GM12878 (cell line): ENCODE measurements at regions not wholly inside any gene's neighbourhood (a gene's known extent, or its start where the extent isn't known, plus 50 kb on each side); places are given as distances from the start of the nearest gene placed in this dataset.

Source experiments
- ATAC-seq: fragments of 200-7000 bp; cut with Tn5 transposase; 3 replicates; pipeline ENCODE4 v1.9.1; 2020; ENCODE audit warnings: mild to moderate bottlenecking, moderate library complexity
- BruUV-seq: library from RNA; stranded (reverse); fragments of 400-500 nt; replicated peaks from 2 replicates; lab custom pipeline; 2021; lab: Mats Ljungman, UMichigan
- CTCF ChIA-PET: fragments of 300-600 bp; sonication (Branson Sonifier 250); formaldehyde crosslinking; extraction: SDS; loops from one replicate; lab custom pipeline; 2021; ENCODE audit warnings: inconsistent platforms; lab: Yijun Ruan, JAX
- POLR2A ChIA-PET: fragments of 350-600 bp; formaldehyde crosslinking; extraction: SDS; loops from one replicate; lab custom pipeline; 2021; ENCODE audit warnings: inconsistent platforms; lab: Charles Lee
- RAD21 ChIA-PET: fragments of 300-600 bp; sonication (Branson Sonifier 250); formaldehyde crosslinking; loops from one replicate; lab custom pipeline; 2023; ENCODE audit warnings: antibody characterized with exemption; ENCODE audit not compliant: unreplicated experiment; lab: Charles Lee
- SMC1A ChIA-PET: fragments of 300-600 bp; sonication (Branson Sonifier 250); formaldehyde crosslinking; loops from one replicate; lab custom pipeline; 2023; ENCODE audit not compliant: unreplicated experiment, uncharacterized antibody; lab: Charles Lee
- DNase-seq: peaks from one replicate; pipeline ENCODE4 v3.0.0-alpha.2; 2011; ENCODE audit warnings: low read depth, low spot score
- FAIRE-seq: peaks from 3 replicates; lab custom pipeline; 2011; peaks lifted over from hg19 to GRCh38; lab: Jason Lieb, UNC
- H2AFZ ChIP-seq: 2 replicates; pipeline ENCODE4 v1.6.0; 2011; ENCODE audit warnings: low read depth, low read length, control low read depth; ENCODE audit not compliant: control insufficient read depth
- H3K27ac ChIP-seq: 2 replicates; pipeline ENCODE4 v1.5.1; 2011; ENCODE audit warnings: control low read depth; ENCODE audit not compliant: control insufficient read depth, insufficient read depth
- H3K27me3 ChIP-seq, 2 experiments: replicated peaks in 1 of 2; 2 replicates each; pipeline versions ENCODE4 v1.6.0 to v1.6.1; 2011; ENCODE audit warnings: low read length in 1 of 2; ENCODE audit not compliant: control insufficient read depth in 2 of 2, insufficient read depth in 2 of 2
- H3K36me3 ChIP-seq, 2 experiments: 2 replicates each; pipeline ENCODE4 v1.5.1; 2011; ENCODE audit warnings: low read length in 1 of 2; ENCODE audit not compliant: control insufficient read depth in 2 of 2, insufficient read depth in 2 of 2
- H3K4me1 ChIP-seq: 2 replicates; pipeline ENCODE4 v1.6.1; 2011; ENCODE audit warnings: mild to moderate bottlenecking, low read length, moderate library complexity, mixed read lengths; ENCODE audit not compliant: control insufficient read depth, insufficient read depth
- H3K4me2 ChIP-seq: 2 replicates; pipeline ENCODE4 v1.6.0; 2011; ENCODE audit warnings: control low read depth; ENCODE audit not compliant: control insufficient read depth, insufficient read depth
- H3K4me3 ChIP-seq: fragments of 200-600 bp; sonication (generic); 2 replicates; pipeline ENCODE4 v1.5.1; 2016
- H3K79me2 ChIP-seq: 2 replicates; pipeline ENCODE4 v1.6.0; 2011; ENCODE audit warnings: low read length; ENCODE audit not compliant: control insufficient read depth, insufficient read depth
- H3K9ac ChIP-seq: 2 replicates; pipeline ENCODE4 v1.8.0; 2011; ENCODE audit warnings: low read length, control low read depth, mixed read lengths; ENCODE audit not compliant: control insufficient read depth, insufficient read depth
- H3K9me3 ChIP-seq: replicated peaks from 3 replicates; pipeline ENCODE4 v1.5.1; 2011; ENCODE audit warnings: mild to moderate bottlenecking, low read length; ENCODE audit not compliant: control insufficient read depth, insufficient read depth
- H4K20me1 ChIP-seq: 2 replicates; pipeline ENCODE4 v1.6.0; 2011; ENCODE audit not compliant: control insufficient read depth, insufficient read depth
- BCLAF1 ChIP-seq: fragments of 450-650 bp; IDR thresholded peaks from 2 replicates; pipeline ENCODE4 v1.6.1; 2017; ENCODE audit warnings: antibody characterized with exemption, mild to moderate bottlenecking, moderate library complexity
- CHD2 ChIP-seq: IDR thresholded peaks from 2 replicates; pipeline ENCODE4 v1.6.1; 2011; ENCODE audit warnings: low read depth, low read length, improper control_type of control experiment, borderline replicate concordance
- KLF5 ChIP-seq: fragments of 450-650 bp; IDR thresholded peaks from 2 replicates; pipeline ENCODE4 v1.6.1; 2014; ENCODE audit warnings: mild to moderate bottlenecking; ENCODE audit not compliant: partially characterized antibody
- MEF2A ChIP-seq: IDR thresholded peaks from 2 replicates; pipeline ENCODE4 v1.6.1; 2011; ENCODE audit warnings: low read depth, mild to moderate bottlenecking, low read length, moderate library complexity; ENCODE audit not compliant: insufficient read depth
- MLLT1 ChIP-seq: fragments of 450-650 bp; IDR thresholded peaks from 2 replicates; pipeline ENCODE4 v1.6.1; 2016; ENCODE audit warnings: mild to moderate bottlenecking
- MTA3 ChIP-seq: IDR thresholded peaks from 2 replicates; pipeline ENCODE4 v1.6.1; 2012; ENCODE audit warnings: low read length, inconsistent platforms, borderline replicate concordance
- NKRF ChIP-seq: fragments of 450-650 bp; conservative IDR thresholded peaks from 2 replicates; pipeline ENCODE4 v1.6.1; 2017; ENCODE audit warnings: mild to moderate bottlenecking, moderate library complexity
- NR2C1 ChIP-seq: fragments of 450-650 bp; IDR thresholded peaks from 2 replicates; pipeline ENCODE4 v1.6.1; 2017; ENCODE audit warnings: antibody characterized with exemption, mild to moderate bottlenecking, moderate library complexity
- NRF1 ChIP-seq: conservative IDR thresholded peaks from 2 replicates; pipeline ENCODE4 v1.6.1; 2011; ENCODE audit warnings: mild to moderate bottlenecking, low read depth, low read length, improper control_type of control experiment
- SP1 ChIP-seq: IDR thresholded peaks from one replicate; pipeline ENCODE4 v1.6.1; 2011; ENCODE audit warnings: low read depth, low read length
- ZBTB33 ChIP-seq: fragments of 450-650 bp; IDR thresholded peaks from 2 replicates; pipeline ENCODE4 v1.6.1; 2017; ENCODE audit warnings: mild to moderate bottlenecking
- WGBS: methylation state at CpG from one replicate; pipeline ENCODE4 v1.1.6; 2016; ENCODE audit warnings: low lambda C conversion rate; ENCODE audit not compliant: insufficient replicate concordance, insufficient coverage; ENCODE audit errors: missing lambda C conversion rate; 5-methylcytosine and 5-hydroxymethylcytosine counted together
- in situ Hi-C: fragments of 300-500 bp; cut with MboI; formaldehyde crosslinking; loops from 9 replicates; pipeline ENCODE4 v1.14.3; 2018; ENCODE audit warnings: mixed read lengths
- intact Hi-C: fragments of 100-400 bp; cut with micrococcal nuclease; formaldehyde crosslinking; loops from one replicate; pipeline ENCODE4 v1.14.2; 2022; ENCODE audit not compliant: unreplicated experiment

- TF ChIP-seq BCLAF1 (no peak), KLF5 (no peak)
Measured at GRCh38 chr4:38207110-38207457, 246.9 kb downstream of the PTTG2 start (continued).

GRCh38 chr4:38209654-38210053 is 249.5 kb downstream of the PTTG2 start:
- Histone ChIP-seq H3K9me3 (no peaks in the 10 kb centered on the region; the same call in 2 of the 3 replicates), H3K4me1 (no peaks in the 10 kb centered on the region), H3K4me3 (no peak overlapping the region), H3K27ac (no peak overlapping the region), H3K4me2 (no peak overlapping the region), H3K79me2 (no peaks in the 10 kb centered on the region), H4K20me1 (no peaks in the 10 kb centered on the region), H3K9ac (no peak overlapping the region), H3K36me3 (no peaks in the 10 kb centered on the region), H3K27me3 (no peaks in the 10 kb centered on the region), H2AFZ (no peak overlapping the region)
- ChIA-PET POLR2A (no interaction called here), CTCF (interaction anchor here (1.0 to 1.6 kb wide), 3 partner anchors 8 to 466 kb away, joined by 3 to 5 read pairs (median 4); no protein-coding TSS in a partner anchor), RAD21 (no interaction called here), SMC1A (interaction anchor here (0.9 to 1.8 kb wide), 3 partner anchors 11 to 30 kb away, joined by 4 to 8 read pairs (median 6); no protein-coding TSS in a partner anchor)
- DNase-seq (no peak), FAIRE-seq (no peak), ATAC-seq (no peak)
- WGBS, result 48% methylated on average over 2 of the region's 2 CpGs
- intact Hi-C loops, result no loop called here
- in situ Hi-C loops, result no loop called here
- no TSS peak for BruUV-seq
- TF ChIP-seq MEF2A (no peak), MLLT1 (no peak), NKRF (no peak), NR2C1 (no peak), CHD2 (no peak), NRF1 (no peak), ZBTB33 (no peak), MTA3 (no peak), SP1 (no peak)
